ENCODE measurements at regions not wholly inside any gene's neighbourhood (a gene's known extent, or its start where the extent isn't known, plus 50 kb on each side); places are given as distances from the start of the nearest gene placed in this dataset.

DNA sequence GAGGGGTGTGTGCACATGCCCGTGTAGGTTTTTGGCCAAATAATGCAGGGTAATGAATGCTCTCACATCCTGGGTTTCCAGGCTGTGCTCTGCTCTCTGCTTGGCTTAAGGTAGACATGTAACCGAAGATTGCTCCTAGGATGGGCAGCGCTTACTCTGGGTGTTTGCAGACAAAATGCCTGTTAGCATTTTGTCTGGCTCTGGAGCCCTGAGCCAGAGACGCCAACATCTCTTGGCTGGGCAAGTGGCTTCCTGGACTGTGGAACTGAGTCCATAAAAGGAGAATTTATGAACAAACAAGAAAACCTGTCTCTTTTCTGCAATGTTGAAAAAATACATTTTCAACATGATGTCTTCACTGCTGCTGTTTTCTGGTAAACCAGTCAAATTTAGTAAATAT lies 96.0 kb upstream of the TSPAN2 start:
- no peaks in the 10 kb centered on the region for H3K79me2 ChIP-seq (ENCODE audit: insufficient read depth, low read length)
- H2AFZ ChIP-seq (ENCODE audit: low read length): no peak overlapping the region
- Mint-ChIP-seq H3K4me1 (peaks cover 5 to 6% of the 10 kb centered on the region in 2 experiments; a peak in 2 of 4 replicates), H3K36me3 (ENCODE audit: insufficient read depth in 1 of 3, low read depth in 3 of 3) (no peaks in the 10 kb centered on the region), H3K27ac (no peak overlapping the region), H3K9me3 (no peaks in the 10 kb centered on the region), H3K4me3 (no peak overlapping the region), H3K27me3 (ENCODE audit: low read depth) (no peaks in the 10 kb centered on the region)
- no peak overlapping the region for H3K9ac ChIP-seq (ENCODE audit: extremely low read depth, insufficient read length, low read length)
- no peak overlapping the region for H3K23ac ChIP-seq (ENCODE audit: insufficient read length, low read depth, low read length)
- H3K56ac ChIP-seq (ENCODE audit: insufficient read length, low read depth, low read length): no peak overlapping the region
- no peaks in the 10 kb centered on the region for H3K79me1 ChIP-seq (ENCODE audit: insufficient read depth, low read depth, low read length, poor library complexity, severe bottlenecking)
- no peak overlapping the region for H2BK120ac ChIP-seq (ENCODE audit: low read depth, low read length, poor library complexity, severe bottlenecking)
- H3K23me2 ChIP-seq (ENCODE audit: insufficient read length, low read depth, low read length, poor library complexity, severe bottlenecking): no peaks in the 10 kb centered on the region
- H3K4ac ChIP-seq (ENCODE audit: low read depth, low read length): no peak overlapping the region
- H2AK5ac ChIP-seq (ENCODE audit: insufficient read length, low read length): no peak overlapping the region
- no peak overlapping the region for H4K91ac ChIP-seq (ENCODE audit: insufficient read length, low read depth, low read length)
- H3K4me1 ChIP-seq (ENCODE audit: insufficient read depth, low read length): no peaks in the 10 kb centered on the region
- no peak overlapping the region for H2BK20ac ChIP-seq (ENCODE audit: low read depth, low read length, poor library complexity, severe bottlenecking)
- no peak overlapping the region for H3T11ph ChIP-seq (ENCODE audit: low read length)
- no CpG with 5 or more reads among the region's 4 CpGs for WGBS (ENCODE audit: extremely low coverage, insufficient read length, low lambda C conversion rate)
- H4K5ac ChIP-seq (ENCODE audit: insufficient read length, low read depth, low read length): no peak overlapping the region
- H3K14ac ChIP-seq (ENCODE audit: insufficient read depth, low read length): no peak overlapping the region
- DNase-seq: no peak
- H3K27ac ChIP-seq (ENCODE audit: insufficient read length, low read depth, low read length): no peak overlapping the region
- no peaks in the 10 kb centered on the region for H3K9me3 ChIP-seq (ENCODE audit: control insufficient read depth, low read depth, low read length)
- no peak overlapping the region for H2BK15ac ChIP-seq (ENCODE audit: low read depth, low read length)
- H3K18ac ChIP-seq (ENCODE audit: insufficient read length, low read depth, low read length): no peak overlapping the region
- H3K27me3 ChIP-seq (ENCODE audit: insufficient read depth, low read length): no peaks in the 10 kb centered on the region
- H4K20me1 ChIP-seq (ENCODE audit: control insufficient read depth, insufficient read depth, insufficient read length): no peaks in the 10 kb centered on the region
- no peak overlapping the region for H2BK5ac ChIP-seq (ENCODE audit: insufficient read length, low read length)
- no peak overlapping the region for H4K8ac ChIP-seq (replicated peaks; ENCODE audit: insufficient read length, low read depth, low read length)
- H3K4me2 ChIP-seq (ENCODE audit: insufficient read depth, insufficient read length, low read length): no peak overlapping the region
- H2BK12ac ChIP-seq (ENCODE audit: insufficient read length, low read depth, low read length): no peak overlapping the region
- TF ChIP-seq, protein P1, sequence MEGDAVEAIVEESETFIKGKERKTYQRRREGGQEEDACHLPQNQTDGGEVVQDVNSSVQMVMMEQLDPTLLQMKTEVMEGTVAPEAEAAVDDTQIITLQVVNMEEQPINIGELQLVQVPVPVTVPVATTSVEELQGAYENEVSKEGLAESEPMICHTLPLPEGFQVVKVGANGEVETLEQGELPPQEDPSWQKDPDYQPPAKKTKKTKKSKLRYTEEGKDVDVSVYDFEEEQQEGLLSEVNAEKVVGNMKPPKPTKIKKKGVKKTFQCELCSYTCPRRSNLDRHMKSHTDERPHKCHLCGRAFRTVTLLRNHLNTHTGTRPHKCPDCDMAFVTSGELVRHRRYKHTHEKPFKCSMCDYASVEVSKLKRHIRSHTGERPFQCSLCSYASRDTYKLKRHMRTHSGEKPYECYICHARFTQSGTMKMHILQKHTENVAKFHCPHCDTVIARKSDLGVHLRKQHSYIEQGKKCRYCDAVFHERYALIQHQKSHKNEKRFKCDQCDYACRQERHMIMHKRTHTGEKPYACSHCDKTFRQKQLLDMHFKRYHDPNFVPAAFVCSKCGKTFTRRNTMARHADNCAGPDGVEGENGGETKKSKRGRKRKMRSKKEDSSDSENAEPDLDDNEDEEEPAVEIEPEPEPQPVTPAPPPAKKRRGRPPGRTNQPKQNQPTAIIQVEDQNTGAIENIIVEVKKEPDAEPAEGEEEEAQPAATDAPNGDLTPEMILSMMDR (conservative IDR thresholded peaks at IDR 0.05): no peak
